GM23338 (cell line): ENCODE measurements at regions not wholly inside any gene's neighbourhood (a gene's known extent, or its start where the extent isn't known, plus 50 kb on each side); places are given as distances from the start of the nearest gene placed in this dataset.

Source experiments
- ATAC-seq: fragments of 200-7000 bp; cut with Tn5 transposase; 3 replicates; pipeline ENCODE4 v1.9.1; 2020
- DNase-seq: peaks from one replicate; pipeline ENCODE4 v3.0.0-alpha.2; 2015; ENCODE audit warnings: low spot score
- H2AFZ ChIP-seq: fragments of 200-600 bp; sonication (generic); 2 replicates; pipeline ENCODE4 v1.8.0; 2016; ENCODE audit warnings: antibody characterized with exemption, mild to moderate bottlenecking, moderate library complexity
- H3F3A ChIP-seq: fragments of 200-600 bp; sonication (generic); replicated peaks from 2 replicates; pipeline ENCODE4 v1.8.0; 2017; ENCODE audit warnings: antibody characterized with exemption, mixed run types, low read depth
- H3K27ac ChIP-seq: fragments of 200-600 bp; sonication (generic); 2 replicates; pipeline ENCODE4 v1.6.1; 2016; ENCODE audit warnings: low read depth
- H3K27me3 ChIP-seq: fragments of 200-600 bp; sonication (generic); 2 replicates; pipeline ENCODE4 v1.8.0; 2016; ENCODE audit warnings: mild to moderate bottlenecking, mixed run types, moderate library complexity; ENCODE audit not compliant: insufficient read depth
- H3K36me3 ChIP-seq: fragments of 200-600 bp; sonication (generic); 2 replicates; pipeline ENCODE4 v1.8.0; 2016; ENCODE audit warnings: mild to moderate bottlenecking; ENCODE audit not compliant: insufficient read depth
- H3K4me1 ChIP-seq: fragments of 200-600 bp; sonication (generic); 2 replicates; pipeline ENCODE4 v1.8.0; 2016; ENCODE audit warnings: mild to moderate bottlenecking, moderate library complexity; ENCODE audit not compliant: insufficient read depth
- H3K4me2 ChIP-seq: fragments of 200-600 bp; sonication (generic); 2 replicates; pipeline ENCODE4 v1.7.1; 2017; ENCODE audit warnings: mixed run types
- H3K4me3 ChIP-seq: fragments of 200-600 bp; sonication (generic); 2 replicates; pipeline ENCODE4 v1.6.1; 2016; ENCODE audit warnings: mixed run types
- H3K79me2 ChIP-seq: fragments of 200-600 bp; sonication (generic); replicated peaks from 2 replicates; pipeline ENCODE4 v1.8.0; 2017; ENCODE audit warnings: mild to moderate bottlenecking; ENCODE audit not compliant: insufficient read depth
- H3K9me2 ChIP-seq: fragments of 200-600 bp; sonication (generic); 2 replicates; pipeline ENCODE4 v1.8.0; 2017; ENCODE audit not compliant: insufficient read depth
- H4K20me1 ChIP-seq: fragments of 200-600 bp; sonication (generic); replicated peaks from 2 replicates; pipeline ENCODE4 v1.8.0; 2017; ENCODE audit warnings: mild to moderate bottlenecking; ENCODE audit not compliant: insufficient read depth
- H3K27ac Mint-ChIP-seq: 2 replicates; pipeline ENCODE4 v1.8.0; 2020; ENCODE audit warnings: inconsistent platforms, mild to moderate bottlenecking, moderate library complexity, mixed read lengths
- H3K27me3 Mint-ChIP-seq: 3 replicates; pipeline ENCODE4 v1.8.0; 2022; ENCODE audit warnings: low read depth, mild to moderate bottlenecking, moderate library complexity, mixed read lengths, inconsistent platforms; ENCODE audit not compliant: insufficient read depth, poor library complexity
- H3K36me3 Mint-ChIP-seq: 3 replicates; pipeline ENCODE4 v1.8.0; 2021; ENCODE audit warnings: low read depth, mild to moderate bottlenecking, inconsistent platforms, moderate library complexity, mixed read lengths
- H3K4me1 Mint-ChIP-seq: 3 replicates; pipeline ENCODE4 v1.8.0; 2020; ENCODE audit warnings: mild to moderate bottlenecking, inconsistent platforms, mixed read lengths
- H3K4me3 Mint-ChIP-seq: 3 replicates; pipeline ENCODE4 v1.8.0; 2021; ENCODE audit warnings: moderate library complexity, mild to moderate bottlenecking, inconsistent platforms, mixed read lengths
- H3K9me3 Mint-ChIP-seq: 3 replicates; pipeline ENCODE4 v1.8.0; 2020; ENCODE audit warnings: moderate library complexity, mild to moderate bottlenecking, inconsistent platforms, mixed read lengths
- EZH2phosphoT487 ChIP-seq: fragments of 200-600 bp; sonication (generic); IDR thresholded peaks from one replicate; pipeline ENCODE4 v1.8.1; 2018; ENCODE audit warnings: antibody characterized with exemption; ENCODE audit not compliant: unreplicated experiment
- JUNB ChIP-seq: IDR thresholded peaks from one replicate; pipeline ENCODE4 v1.6.1; 2016; ENCODE audit warnings: antibody characterized with exemption; ENCODE audit not compliant: unreplicated experiment
- NANOG ChIP-seq: IDR thresholded peaks from 2 replicates; pipeline ENCODE4 v1.6.1; 2016; ENCODE audit warnings: antibody characterized with exemption, borderline replicate concordance
- STAT1 ChIP-seq: IDR thresholded peaks from one replicate; pipeline ENCODE4 v1.6.1; 2016; ENCODE audit warnings: antibody characterized with exemption; ENCODE audit not compliant: unreplicated experiment
- ZNF331 ChIP-seq: fragments of 250-450 bp; sonication (Bioruptor Pico); IDR thresholded peaks from 2 replicates; pipeline ENCODE4 v1.5.0; 2020; ENCODE audit warnings: low read depth, mild to moderate bottlenecking, moderate library complexity
- ZNF462 ChIP-seq: fragments of 250-450 bp; sonication (Bioruptor Pico); IDR thresholded peaks from 2 replicates; pipeline ENCODE4 v1.5.0; 2020; ENCODE audit warnings: mild to moderate bottlenecking, moderate library complexity
- TF ChIP-seq, protein P1 (sequence below): IDR thresholded peaks from one replicate; pipeline ENCODE4 v1.6.1; 2018; ENCODE audit warnings: antibody characterized with exemption; ENCODE audit not compliant: unreplicated experiment

- Histone ChIP-seq H3F3A (no peaks in the 10 kb centered on the region), H3K27ac (no peak overlapping the region), H4K20me1 (no peaks in the 10 kb centered on the region), H3K36me3 (no peaks in the 10 kb centered on the region), H3K9me2 (peaks cover 19% of the 10 kb centered on the region), H3K4me2 (no peak overlapping the region), H2AFZ (no peak overlapping the region), H3K79me2 (no peaks in the 10 kb centered on the region), H3K27me3 (no peaks in the 10 kb centered on the region), H3K4me1 (no peaks in the 10 kb centered on the region), H3K4me3 (no peak overlapping the region)
- Mint-ChIP-seq H3K4me3 (no peak overlapping the region), H3K36me3 (no peaks in the 10 kb centered on the region), H3K9me3 (no peaks in the 10 kb centered on the region; the same call in 2 of the 3 replicates), H3K27me3 (no peaks in the 10 kb centered on the region), H3K4me1 (no peaks in the 10 kb centered on the region), H3K27ac (no peak overlapping the region)
- no peak for DNase-seq
- TF ChIP-seq STAT1 (no peak), EZH2phosphoT487 (no peak), ZNF462 (CRISPR knock-in tag) (no peak), JUNB (no peak), NANOG (no peak), ZNF331 (CRISPR knock-in tag) (no peak)
- TF ChIP-seq, protein P1, sequence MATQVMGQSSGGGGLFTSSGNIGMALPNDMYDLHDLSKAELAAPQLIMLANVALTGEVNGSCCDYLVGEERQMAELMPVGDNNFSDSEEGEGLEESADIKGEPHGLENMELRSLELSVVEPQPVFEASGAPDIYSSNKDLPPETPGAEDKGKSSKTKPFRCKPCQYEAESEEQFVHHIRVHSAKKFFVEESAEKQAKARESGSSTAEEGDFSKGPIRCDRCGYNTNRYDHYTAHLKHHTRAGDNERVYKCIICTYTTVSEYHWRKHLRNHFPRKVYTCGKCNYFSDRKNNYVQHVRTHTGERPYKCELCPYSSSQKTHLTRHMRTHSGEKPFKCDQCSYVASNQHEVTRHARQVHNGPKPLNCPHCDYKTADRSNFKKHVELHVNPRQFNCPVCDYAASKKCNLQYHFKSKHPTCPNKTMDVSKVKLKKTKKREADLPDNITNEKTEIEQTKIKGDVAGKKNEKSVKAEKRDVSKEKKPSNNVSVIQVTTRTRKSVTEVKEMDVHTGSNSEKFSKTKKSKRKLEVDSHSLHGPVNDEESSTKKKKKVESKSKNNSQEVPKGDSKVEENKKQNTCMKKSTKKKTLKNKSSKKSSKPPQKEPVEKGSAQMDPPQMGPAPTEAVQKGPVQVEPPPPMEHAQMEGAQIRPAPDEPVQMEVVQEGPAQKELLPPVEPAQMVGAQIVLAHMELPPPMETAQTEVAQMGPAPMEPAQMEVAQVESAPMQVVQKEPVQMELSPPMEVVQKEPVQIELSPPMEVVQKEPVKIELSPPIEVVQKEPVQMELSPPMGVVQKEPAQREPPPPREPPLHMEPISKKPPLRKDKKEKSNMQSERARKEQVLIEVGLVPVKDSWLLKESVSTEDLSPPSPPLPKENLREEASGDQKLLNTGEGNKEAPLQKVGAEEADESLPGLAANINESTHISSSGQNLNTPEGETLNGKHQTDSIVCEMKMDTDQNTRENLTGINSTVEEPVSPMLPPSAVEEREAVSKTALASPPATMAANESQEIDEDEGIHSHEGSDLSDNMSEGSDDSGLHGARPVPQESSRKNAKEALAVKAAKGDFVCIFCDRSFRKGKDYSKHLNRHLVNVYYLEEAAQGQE, result no peak
- ATAC-seq, result no peak
Observed at GRCh38 chr12:105451211-105451610, 120.7 kb downstream of the C12orf75 start.
